ENCODE measurements at regions not wholly inside any gene's neighbourhood (a gene's known extent, or its start where the extent isn't known, plus 50 kb on each side); places are given as distances from the start of the nearest gene placed in this dataset.
A peak's percentile ranks its signal among the peaks of the same experiment; 100 is the strongest.

GRCh38 chr4:35925806-35926205, 318.5 kb downstream of the ARAP2 start:
- DNase-seq, result no peak

GRCh38 chr4:35926788-35927187, 317.5 kb downstream of the ARAP2 start:
- no peak for DNase-seq

- no peak for DNase-seq
These were observed 310.4 kb downstream of the ARAP2 start for GRCh38 chr4:35933901-35934300.

GRCh38 chr4:35934320-35934981, 309.9 kb downstream of the ARAP2 start:
- DNase-seq, result no peak

- DNase-seq, result no peak
These were observed 305.4 kb downstream of the ARAP2 start for GRCh38 chr4:35938936-35939335.

GRCh38 chr4:35939751-35940150, 304.6 kb downstream of the ARAP2 start:
- no peak for DNase-seq

- DNase-seq, result no peak
These were observed 302.2 kb downstream of the ARAP2 start for GRCh38 chr4:35942092-35942491.

GRCh38 chr4:35943606-35944005, 300.7 kb downstream of the ARAP2 start:
- DNase-seq, result no peak

GRCh38 chr4:35948171-35948570, 296.1 kb downstream of the ARAP2 start:
- no peak for DNase-seq

- no peak for DNase-seq
These were observed 293.9 kb downstream of the ARAP2 start for GRCh38 chr4:35950442-35950841.

GRCh38 chr4:35952751-35953150, 291.6 kb downstream of the ARAP2 start:
- DNase-seq, result no peak

- no peak for DNase-seq
These were observed 280.9 kb downstream of the ARAP2 start for GRCh38 chr4:35963383-35963782.

- DNase-seq, result no peak
These were observed 280.3 kb downstream of the ARAP2 start for GRCh38 chr4:35963974-35964515.

GRCh38 chr4:35965300-35965699, 279.0 kb downstream of the ARAP2 start:
- no peak for DNase-seq

- no peak for DNase-seq
These were observed 277.7 kb downstream of the ARAP2 start for GRCh38 chr4:35966566-35966965.

GRCh38 chr4:35970366-35970960, 273.9 kb downstream of the ARAP2 start:
- peak; percentile 6 for DNase-seq

- no peak for DNase-seq
These were observed 271.5 kb downstream of the ARAP2 start for GRCh38 chr4:35972814-35973213.

GRCh38 chr4:35975617-35976355, 268.5 kb downstream of the ARAP2 start:
- DNase-seq, result no peak

GRCh38 chr4:35978551-35978950, 265.8 kb downstream of the ARAP2 start:
- DNase-seq, result no peak

- DNase-seq, result no peak
These were observed 262.0 kb downstream of the ARAP2 start for GRCh38 chr4:35982318-35982717.

- DNase-seq, result no peak
These were observed 257.8 kb downstream of the ARAP2 start for GRCh38 chr4:35986537-35986936.

GRCh38 chr4:35993606-35994005, 250.7 kb downstream of the ARAP2 start:
- DNase-seq, result no peak

GRCh38 chr4:36000941-36001557, 243.3 kb downstream of the ARAP2 start:
- no peak for DNase-seq

- no peak for DNase-seq
These were observed 241.3 kb downstream of the ARAP2 start for GRCh38 chr4:36003051-36003450.
